H1 (cell line): ENCODE measurements at regions not wholly inside any gene's neighbourhood (a gene's known extent, or its start where the extent isn't known, plus 50 kb on each side); places are given as distances from the start of the nearest gene placed in this dataset.

Experiments
- TAF1 ChIP-seq: IDR thresholded peaks from 2 replicates; pipeline ENCODE4 v1.6.1; 2011; ENCODE audit warnings: mild to moderate bottlenecking, low read depth, low read length
- TCF12 ChIP-seq: IDR thresholded peaks from 2 replicates; pipeline ENCODE4 v1.6.1; 2011; ENCODE audit warnings: low read depth, mild to moderate bottlenecking, low read length

- TF ChIP-seq TAF1 (no peak), TCF12 (no peak)
These were observed 217.8 kb upstream of the ZRANB2 start for GRCh38 chr1:71298633-71299032.
